Mucosa of gallbladder (tissue), 1 donor: ENCODE measurements at regions not wholly inside any gene's neighbourhood (a gene's known extent, or its start where the extent isn't known, plus 50 kb on each side); places are given as distances from the start of the nearest gene placed in this dataset.

Experiments used
- DNase-seq: peaks from one replicate; pipeline ENCODE4 v3.0.0-alpha.2; 2020; ENCODE audit warnings: low spot score
- donor health status: DM: no; HTN: no; CAD: no.

GRCh38 chr11:116187026-116187425 lies 585.8 kb downstream of the BUD13 start:
- DNase-seq: no peak

- no peak for DNase-seq
These were observed 587.2 kb downstream of the BUD13 start for GRCh38 chr11:116185551-116185950.

- DNase-seq: no peak
These were observed 588.0 kb downstream of the BUD13 start for GRCh38 chr11:116184763-116185162.

GRCh38 chr11:116182356-116182966 lies 590.3 kb downstream of the BUD13 start:
- no peak for DNase-seq

- DNase-seq: no peak
These were observed 591.8 kb downstream of the BUD13 start for GRCh38 chr11:116180806-116181600.

- no peak for DNase-seq
These were observed 593.4 kb downstream of the BUD13 start for GRCh38 chr11:116179401-116179800.

GRCh38 chr11:116177521-116178210 lies 595.1 kb downstream of the BUD13 start:
- DNase-seq: no peak

GRCh38 chr11:116176484-116177005 lies 596.2 kb downstream of the BUD13 start:
- no peak for DNase-seq

GRCh38 chr11:116175707-116176106 lies 597.1 kb downstream of the BUD13 start:
- no peak for DNase-seq

GRCh38 chr11:116173941-116174911 lies 598.6 kb downstream of the BUD13 start:
- DNase-seq: no peak

GRCh38 chr11:116173506-116173905 lies 599.3 kb downstream of the BUD13 start:
- DNase-seq: no peak

GRCh38 chr11:116172851-116173250 lies 599.9 kb downstream of the BUD13 start:
- no peak for DNase-seq

- no peak for DNase-seq
These were observed 600.6 kb downstream of the BUD13 start for GRCh38 chr11:116172156-116172555.

- DNase-seq: no peak
These were observed 601.3 kb downstream of the BUD13 start for GRCh38 chr11:116171271-116172140.

- DNase-seq: no peak
These were observed 602.2 kb downstream of the BUD13 start for GRCh38 chr11:116170526-116171120.

GRCh38 chr11:116169776-116170175 lies 603.0 kb downstream of the BUD13 start:
- DNase-seq: no peak

- no peak for DNase-seq
These were observed 604.4 kb downstream of the BUD13 start for GRCh38 chr11:116168459-116168787.

GRCh38 chr11:116167706-116168458 lies 604.9 kb downstream of the BUD13 start:
- no peak for DNase-seq
